ENCODE measurements at regions not wholly inside any gene's neighbourhood (a gene's known extent, or its start where the extent isn't known, plus 50 kb on each side); places are given as distances from the start of the nearest gene placed in this dataset.

- Mint-ChIP-seq H3K36me3 (ENCODE audit: low read depth) (no peaks in the 10 kb centered on the region), H3K27me3 (ENCODE audit: low read depth, poor library complexity) (peaks cover 12% of the 10 kb centered on the region), H3K4me1 (peaks cover 85% of the 10 kb centered on the region), H3K9me3 (no peaks in the 10 kb centered on the region), H3K27ac (peak overlapping the region; percentile 32), H3K4me3 (no peak overlapping the region)
- no peak for TF ChIP-seq CTCF (IDR thresholded peaks at IDR 0.05)
- DNase-seq = no peak
Measured at GRCh38 chr15:31269816-31270575, 56.6 kb upstream of the KLF13 start.

- TF ChIP-seq CTCF (IDR thresholded peaks at IDR 0.05) = no peak
- Mint-ChIP-seq H3K9me3 (no peaks in the 10 kb centered on the region), H3K4me1 (peaks cover 80% of the 10 kb centered on the region), H3K36me3 (ENCODE audit: low read depth) (no peaks in the 10 kb centered on the region), H3K4me3 (no peak overlapping the region), H3K27ac (no peak overlapping the region), H3K27me3 (ENCODE audit: low read depth, poor library complexity) (peaks cover 12% of the 10 kb centered on the region)
- DNase-seq = peak; percentile 35
Measured at GRCh38 chr15:31270767-31271166, 55.9 kb upstream of the KLF13 start.

- H3K27ac Mint-ChIP-seq = no peak overlapping the region
- H3K36me3 Mint-ChIP-seq (ENCODE audit: low read depth) = no peaks in the 10 kb centered on the region
- peaks cover 76% of the 10 kb centered on the region for H3K4me1 Mint-ChIP-seq
- H3K9me3 Mint-ChIP-seq = no peaks in the 10 kb centered on the region
- H3K4me3 Mint-ChIP-seq = no peak overlapping the region
- DNase-seq = no peak
- H3K27me3 Mint-ChIP-seq (ENCODE audit: low read depth, poor library complexity) = peaks cover 12% of the 10 kb centered on the region
- no peak for TF ChIP-seq CTCF (IDR thresholded peaks at IDR 0.05)
Measured at GRCh38 chr15:31271224-31271635, 55.4 kb upstream of the KLF13 start.

- Mint-ChIP-seq H3K4me1 (peaks cover 69% of the 10 kb centered on the region), H3K9me3 (no peaks in the 10 kb centered on the region), H3K27ac (peak overlapping the region; percentile 36), H3K36me3 (ENCODE audit: low read depth) (no peaks in the 10 kb centered on the region), H3K4me3 (no peak overlapping the region), H3K27me3 (ENCODE audit: low read depth, poor library complexity) (peaks cover 12% of the 10 kb centered on the region)
- no peak for TF ChIP-seq CTCF (IDR thresholded peaks at IDR 0.05)
- DNase-seq = no peak
Measured at GRCh38 chr15:31271711-31272557, 54.7 kb upstream of the KLF13 start.

- DNase-seq = no peak
- peak overlapping the region; percentile 94 for H3K27ac Mint-ChIP-seq
- H3K36me3 Mint-ChIP-seq (ENCODE audit: low read depth) = no peaks in the 10 kb centered on the region
- H3K4me3 Mint-ChIP-seq = no peak overlapping the region
- H3K27me3 Mint-ChIP-seq (ENCODE audit: low read depth, poor library complexity) = peaks cover 12% of the 10 kb centered on the region
- TF ChIP-seq CTCF (IDR thresholded peaks at IDR 0.05) = no peak
- H3K9me3 Mint-ChIP-seq = no peaks in the 10 kb centered on the region
- peaks cover 67% of the 10 kb centered on the region for H3K4me1 Mint-ChIP-seq
Measured at GRCh38 chr15:31272558-31273257, 53.9 kb upstream of the KLF13 start.
